Limb (tissue), 2 donors: ENCODE measurements at regions not wholly inside any gene's neighbourhood (a gene's known extent, or its start where the extent isn't known, plus 50 kb on each side); places are given as distances from the start of the nearest gene placed in this dataset.
"Not testable (repeated sequence)": the region's sequence is repeated elsewhere in the genome, so short reads cannot be mapped to it uniquely, and the experiment has no call there.

ENCODE experiments used
- DNase-seq, 2 donors: peaks; one replicate each; pipeline ENCODE4 v3.0.0-alpha.2; 2016; ENCODE audit errors: extremely low spot score in 2 of 2

GRCh38 chr1:55318116-55318817 lies 103.1 kb upstream of the USP24 start:
- no peak for DNase-seq

GRCh38 chr1:55317673-55318072 lies 102.5 kb upstream of the USP24 start:
- no peak for DNase-seq

GRCh38 chr1:55316947-55317662 lies 101.9 kb upstream of the USP24 start:
- DNase-seq, result no peak

- no peak for DNase-seq
Measured at GRCh38 chr1:55316502-55316901, 101.3 kb upstream of the USP24 start.

GRCh38 chr1:55315552-55315951 lies 100.4 kb upstream of the USP24 start:
- DNase-seq, result no peak

- no peak for DNase-seq
Measured at GRCh38 chr1:55314740-55315139, 99.6 kb upstream of the USP24 start.

- DNase-seq, result peak in 1 of 2 donors; percentile 3
Measured at GRCh38 chr1:55313903-55314302, 98.7 kb upstream of the USP24 start.

- DNase-seq, result no peak
Measured at GRCh38 chr1:55311979-55312378, 96.8 kb upstream of the USP24 start.

- DNase-seq, result no peak
Measured at GRCh38 chr1:55311057-55311641, 96.0 kb upstream of the USP24 start.

- DNase-seq, result no peak
Measured at GRCh38 chr1:55310505-55310971, 95.4 kb upstream of the USP24 start.

GRCh38 chr1:55309786-55310504 lies 94.8 kb upstream of the USP24 start:
- no peak for DNase-seq

- no peak for DNase-seq
Measured at GRCh38 chr1:55309053-55309452, 93.9 kb upstream of the USP24 start.

- DNase-seq, result no peak
Measured at GRCh38 chr1:55305735-55306134, 90.6 kb upstream of the USP24 start.

- DNase-seq, result peak; percentile 72 to 78
Measured at GRCh38 chr1:55304229-55304740, 89.1 kb upstream of the USP24 start.

- no peak for DNase-seq
Measured at GRCh38 chr1:55302972-55303371, 87.8 kb upstream of the USP24 start.

- DNase-seq, result peak in 1 of 2 donors; percentile 26
Measured at GRCh38 chr1:55301912-55302311, 86.7 kb upstream of the USP24 start.

GRCh38 chr1:55300975-55301374 lies 85.8 kb upstream of the USP24 start:
- DNase-seq, result no peak

- DNase-seq, result no peak
Measured at GRCh38 chr1:55298167-55298894, 83.2 kb upstream of the USP24 start.

GRCh38 chr1:55296247-55296646 lies 81.1 kb upstream of the USP24 start:
- not testable (repeated sequence) for DNase-seq

GRCh38 chr1:55289614-55290013 lies 74.5 kb upstream of the USP24 start:
- DNase-seq, result no peak

GRCh38 chr1:55289042-55289441 lies 73.9 kb upstream of the USP24 start:
- DNase-seq, result no peak
